GM12878 (cell line): ENCODE measurements at regions not wholly inside any gene's neighbourhood (a gene's known extent, or its start where the extent isn't known, plus 50 kb on each side); places are given as distances from the start of the nearest gene placed in this dataset.

Experiments used
- ATAC-seq: fragments of 200-7000 bp; cut with Tn5 transposase; 3 replicates; pipeline ENCODE4 v1.9.1; 2020; ENCODE audit warnings: mild to moderate bottlenecking, moderate library complexity
- BruUV-seq: library from RNA; stranded (reverse); fragments of 400-500 nt; replicated peaks from 2 replicates; lab custom pipeline; 2021; lab: Mats Ljungman, UMichigan
- CTCF ChIA-PET: fragments of 300-600 bp; sonication (Branson Sonifier 250); formaldehyde crosslinking; extraction: SDS; loops from one replicate; lab custom pipeline; 2021; ENCODE audit warnings: inconsistent platforms; lab: Yijun Ruan, JAX
- POLR2A ChIA-PET: fragments of 350-600 bp; formaldehyde crosslinking; extraction: SDS; loops from one replicate; lab custom pipeline; 2021; ENCODE audit warnings: inconsistent platforms; lab: Charles Lee
- RAD21 ChIA-PET: fragments of 300-600 bp; sonication (Branson Sonifier 250); formaldehyde crosslinking; loops from one replicate; lab custom pipeline; 2023; ENCODE audit warnings: antibody characterized with exemption; ENCODE audit not compliant: unreplicated experiment; lab: Charles Lee
- SMC1A ChIA-PET: fragments of 300-600 bp; sonication (Branson Sonifier 250); formaldehyde crosslinking; loops from one replicate; lab custom pipeline; 2023; ENCODE audit not compliant: unreplicated experiment, uncharacterized antibody; lab: Charles Lee
- DNase-seq: peaks from one replicate; pipeline ENCODE4 v3.0.0-alpha.2; 2011; ENCODE audit warnings: low read depth, low spot score
- FAIRE-seq: peaks from 3 replicates; lab custom pipeline; 2011; peaks lifted over from hg19 to GRCh38; lab: Jason Lieb, UNC
- H2AFZ ChIP-seq: 2 replicates; pipeline ENCODE4 v1.6.0; 2011; ENCODE audit warnings: low read depth, low read length, control low read depth; ENCODE audit not compliant: control insufficient read depth
- H3K27ac ChIP-seq: 2 replicates; pipeline ENCODE4 v1.5.1; 2011; ENCODE audit warnings: control low read depth; ENCODE audit not compliant: control insufficient read depth, insufficient read depth
- H3K27me3 ChIP-seq, 2 experiments: replicated peaks in 1 of 2; 2 replicates each; pipeline versions ENCODE4 v1.6.0 to v1.6.1; 2011; ENCODE audit warnings: low read length in 1 of 2; ENCODE audit not compliant: control insufficient read depth in 2 of 2, insufficient read depth in 2 of 2
- H3K36me3 ChIP-seq, 2 experiments: 2 replicates each; pipeline ENCODE4 v1.5.1; 2011; ENCODE audit warnings: low read length in 1 of 2; ENCODE audit not compliant: control insufficient read depth in 2 of 2, insufficient read depth in 2 of 2
- H3K4me1 ChIP-seq: 2 replicates; pipeline ENCODE4 v1.6.1; 2011; ENCODE audit warnings: mild to moderate bottlenecking, low read length, moderate library complexity, mixed read lengths; ENCODE audit not compliant: control insufficient read depth, insufficient read depth
- H3K4me2 ChIP-seq: 2 replicates; pipeline ENCODE4 v1.6.0; 2011; ENCODE audit warnings: control low read depth; ENCODE audit not compliant: control insufficient read depth, insufficient read depth
- H3K4me3 ChIP-seq: fragments of 200-600 bp; sonication (generic); 2 replicates; pipeline ENCODE4 v1.5.1; 2016
- H3K79me2 ChIP-seq: 2 replicates; pipeline ENCODE4 v1.6.0; 2011; ENCODE audit warnings: low read length; ENCODE audit not compliant: control insufficient read depth, insufficient read depth
- H3K9ac ChIP-seq: 2 replicates; pipeline ENCODE4 v1.8.0; 2011; ENCODE audit warnings: low read length, control low read depth, mixed read lengths; ENCODE audit not compliant: control insufficient read depth, insufficient read depth
- H3K9me3 ChIP-seq: replicated peaks from 3 replicates; pipeline ENCODE4 v1.5.1; 2011; ENCODE audit warnings: mild to moderate bottlenecking, low read length; ENCODE audit not compliant: control insufficient read depth, insufficient read depth
- H4K20me1 ChIP-seq: 2 replicates; pipeline ENCODE4 v1.6.0; 2011; ENCODE audit not compliant: control insufficient read depth, insufficient read depth
- BMI1 ChIP-seq: fragments of 450-650 bp; IDR thresholded peaks from 2 replicates; pipeline ENCODE4 v1.6.1; 2016; ENCODE audit warnings: mild to moderate bottlenecking, moderate library complexity, borderline replicate concordance
- EED ChIP-seq: sonication (generic); IDR thresholded peaks from 2 replicates; pipeline ENCODE4 v1.6.1; 2016; ENCODE audit warnings: antibody characterized with exemption, low read depth
- GABPA ChIP-seq: IDR thresholded peaks from 2 replicates; pipeline ENCODE4 v1.6.1; 2014; ENCODE audit warnings: antibody characterized with exemption, low read depth, mild to moderate bottlenecking, inconsistent platforms
- MEF2B ChIP-seq: fragments of 450-650 bp; IDR thresholded peaks from 2 replicates; pipeline ENCODE4 v1.6.1; 2018; ENCODE audit warnings: mild to moderate bottlenecking, moderate library complexity; ENCODE audit not compliant: partially characterized antibody, poor library complexity, severe bottlenecking
- WRNIP1 ChIP-seq: IDR thresholded peaks from 2 replicates; pipeline ENCODE4 v1.6.1; 2011; ENCODE audit warnings: low read depth, low read length, improper control_type of control experiment, borderline replicate concordance
- ZBED1 ChIP-seq: IDR thresholded peaks from 2 replicates; pipeline ENCODE4 v1.6.1; 2016; ENCODE audit warnings: borderline replicate concordance
- ZNF217 ChIP-seq: fragments of 450-650 bp; IDR thresholded peaks from 2 replicates; pipeline ENCODE4 v1.6.1; 2017; ENCODE audit warnings: antibody characterized with exemption, mild to moderate bottlenecking
- WGBS: methylation state at CpG from one replicate; pipeline ENCODE4 v1.1.6; 2016; ENCODE audit warnings: low lambda C conversion rate; ENCODE audit not compliant: insufficient replicate concordance, insufficient coverage; ENCODE audit errors: missing lambda C conversion rate; 5-methylcytosine and 5-hydroxymethylcytosine counted together
- in situ Hi-C: fragments of 300-500 bp; cut with MboI; formaldehyde crosslinking; loops from 9 replicates; pipeline ENCODE4 v1.14.3; 2018; ENCODE audit warnings: mixed read lengths
- intact Hi-C: fragments of 100-400 bp; cut with micrococcal nuclease; formaldehyde crosslinking; loops from one replicate; pipeline ENCODE4 v1.14.2; 2022; ENCODE audit not compliant: unreplicated experiment
- TF ChIP-seq, protein P1 (sequence below): fragments of 450-650 bp; IDR thresholded peaks from 2 replicates; pipeline ENCODE4 v1.6.1; 2017; ENCODE audit warnings: mild to moderate bottlenecking, low read depth, inconsistent platforms; ENCODE audit not compliant: poor library complexity, severe bottlenecking
- TF ChIP-seq, protein P2 (sequence below): fragments of 450-650 bp; conservative IDR thresholded peaks from 2 replicates; pipeline ENCODE4 v1.6.1; 2017; ENCODE audit warnings: mild to moderate bottlenecking, moderate library complexity
- TF ChIP-seq, protein P3 (sequence below): IDR thresholded peaks from 2 replicates; pipeline ENCODE4 v1.6.1; 2011; ENCODE audit warnings: low read depth, mild to moderate bottlenecking, low read length, moderate library complexity, borderline replicate concordance; ENCODE audit errors: extremely low read depth
- TF ChIP-seq, protein P4 (sequence below): IDR thresholded peaks from 2 replicates; pipeline ENCODE4 v1.6.1; 2011; ENCODE audit warnings: low read depth, low read length, improper control_type of control experiment, borderline replicate concordance

DNA sequence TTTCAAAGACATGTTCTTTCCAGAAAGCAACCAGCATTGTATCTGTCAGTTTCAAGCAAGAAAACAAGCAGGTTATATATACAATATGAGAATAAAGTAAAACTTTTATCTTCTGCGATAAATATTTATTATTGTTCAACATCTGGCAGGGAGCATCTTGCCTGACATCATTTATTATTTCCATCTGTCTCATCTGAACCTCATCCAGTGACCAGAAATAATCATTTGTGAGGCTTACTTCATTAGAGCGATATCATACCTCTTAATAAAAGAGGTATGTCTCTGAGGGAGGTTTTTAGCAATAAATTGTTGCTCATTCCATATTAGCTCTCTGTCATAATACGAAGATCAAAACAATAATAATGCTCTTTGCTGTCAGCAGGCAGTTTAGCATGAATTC, 226.1 kb downstream of the CDC14C start:
- Histone ChIP-seq H3K27me3 (no peaks in the 10 kb centered on the region), H4K20me1 (no peaks in the 10 kb centered on the region), H3K4me3 (no peak overlapping the region), H3K4me2 (no peak overlapping the region), H2AFZ (no peak overlapping the region)
- CTCF ChIA-PET = no interaction called here
- intact Hi-C loops = no loop called here
- TF ChIP-seq, protein P1, sequence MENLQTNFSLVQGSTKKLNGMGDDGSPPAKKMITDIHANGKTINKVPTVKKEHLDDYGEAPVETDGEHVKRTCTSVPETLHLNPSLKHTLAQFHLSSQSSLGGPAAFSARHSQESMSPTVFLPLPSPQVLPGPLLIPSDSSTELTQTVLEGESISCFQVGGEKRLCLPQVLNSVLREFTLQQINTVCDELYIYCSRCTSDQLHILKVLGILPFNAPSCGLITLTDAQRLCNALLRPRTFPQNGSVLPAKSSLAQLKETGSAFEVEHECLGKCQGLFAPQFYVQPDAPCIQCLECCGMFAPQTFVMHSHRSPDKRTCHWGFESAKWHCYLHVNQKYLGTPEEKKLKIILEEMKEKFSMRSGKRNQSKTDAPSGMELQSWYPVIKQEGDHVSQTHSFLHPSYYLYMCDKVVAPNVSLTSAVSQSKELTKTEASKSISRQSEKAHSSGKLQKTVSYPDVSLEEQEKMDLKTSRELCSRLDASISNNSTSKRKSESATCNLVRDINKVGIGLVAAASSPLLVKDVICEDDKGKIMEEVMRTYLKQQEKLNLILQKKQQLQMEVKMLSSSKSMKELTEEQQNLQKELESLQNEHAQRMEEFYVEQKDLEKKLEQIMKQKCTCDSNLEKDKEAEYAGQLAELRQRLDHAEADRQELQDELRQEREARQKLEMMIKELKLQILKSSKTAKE = no peak
- TF ChIP-seq, protein P2, sequence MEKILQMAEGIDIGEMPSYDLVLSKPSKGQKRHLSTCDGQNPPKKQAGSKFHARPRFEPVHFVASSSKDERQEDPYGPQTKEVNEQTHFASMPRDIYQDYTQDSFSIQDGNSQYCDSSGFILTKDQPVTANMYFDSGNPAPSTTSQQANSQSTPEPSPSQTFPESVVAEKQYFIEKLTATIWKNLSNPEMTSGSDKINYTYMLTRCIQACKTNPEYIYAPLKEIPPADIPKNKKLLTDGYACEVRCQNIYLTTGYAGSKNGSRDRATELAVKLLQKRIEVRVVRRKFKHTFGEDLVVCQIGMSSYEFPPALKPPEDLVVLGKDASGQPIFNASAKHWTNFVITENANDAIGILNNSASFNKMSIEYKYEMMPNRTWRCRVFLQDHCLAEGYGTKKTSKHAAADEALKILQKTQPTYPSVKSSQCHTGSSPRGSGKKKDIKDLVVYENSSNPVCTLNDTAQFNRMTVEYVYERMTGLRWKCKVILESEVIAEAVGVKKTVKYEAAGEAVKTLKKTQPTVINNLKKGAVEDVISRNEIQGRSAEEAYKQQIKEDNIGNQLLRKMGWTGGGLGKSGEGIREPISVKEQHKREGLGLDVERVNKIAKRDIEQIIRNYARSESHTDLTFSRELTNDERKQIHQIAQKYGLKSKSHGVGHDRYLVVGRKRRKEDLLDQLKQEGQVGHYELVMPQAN = no peak
- TF ChIP-seq GABPA = no peak
- TF ChIP-seq WRNIP1 = no peak
- no peak for TF ChIP-seq ZNF217
- TF ChIP-seq, protein P3, sequence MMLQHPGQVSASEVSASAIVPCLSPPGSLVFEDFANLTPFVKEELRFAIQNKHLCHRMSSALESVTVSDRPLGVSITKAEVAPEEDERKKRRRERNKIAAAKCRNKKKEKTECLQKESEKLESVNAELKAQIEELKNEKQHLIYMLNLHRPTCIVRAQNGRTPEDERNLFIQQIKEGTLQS = no peak
- TF ChIP-seq, protein P4, sequence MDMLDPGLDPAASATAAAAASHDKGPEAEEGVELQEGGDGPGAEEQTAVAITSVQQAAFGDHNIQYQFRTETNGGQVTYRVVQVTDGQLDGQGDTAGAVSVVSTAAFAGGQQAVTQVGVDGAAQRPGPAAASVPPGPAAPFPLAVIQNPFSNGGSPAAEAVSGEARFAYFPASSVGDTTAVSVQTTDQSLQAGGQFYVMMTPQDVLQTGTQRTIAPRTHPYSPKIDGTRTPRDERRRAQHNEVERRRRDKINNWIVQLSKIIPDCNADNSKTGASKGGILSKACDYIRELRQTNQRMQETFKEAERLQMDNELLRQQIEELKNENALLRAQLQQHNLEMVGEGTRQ = no peak
- no peak for TF ChIP-seq ZBED1
- no peak for TF ChIP-seq EED
- TF ChIP-seq BMI1 = no peak
- no peak for TF ChIP-seq MEF2B
- TF ChIP-seq, all 136 proteins: peak for 0
- Histone ChIP-seq H3K79me2 (no peaks in the 10 kb centered on the region), H3K9me3 (no peaks in the 10 kb centered on the region), H3K9ac (no peak overlapping the region), H3K4me1 (no peaks in the 10 kb centered on the region), H3K27ac (no peak overlapping the region), H3K36me3 (no peaks in the 10 kb centered on the region)
- 26% methylated on average over 3 of the region's 3 CpGs for WGBS
- POLR2A ChIA-PET = interaction anchor here (0.7 kb wide), 1 partner anchor 39 kb away, joined by 3 read pairs; no protein-coding TSS in a partner anchor
- FAIRE-seq (no peak), ATAC-seq (no peak), DNase-seq (no peak)
- no TSS peak for BruUV-seq
- SMC1A ChIA-PET = no interaction called here
- in situ Hi-C loops = no loop called here
- RAD21 ChIA-PET = no interaction called here
